ENCODE measurements at regions not wholly inside any gene's neighbourhood (a gene's known extent, or its start where the extent isn't known, plus 50 kb on each side); places are given as distances from the start of the nearest gene placed in this dataset.

DNA sequence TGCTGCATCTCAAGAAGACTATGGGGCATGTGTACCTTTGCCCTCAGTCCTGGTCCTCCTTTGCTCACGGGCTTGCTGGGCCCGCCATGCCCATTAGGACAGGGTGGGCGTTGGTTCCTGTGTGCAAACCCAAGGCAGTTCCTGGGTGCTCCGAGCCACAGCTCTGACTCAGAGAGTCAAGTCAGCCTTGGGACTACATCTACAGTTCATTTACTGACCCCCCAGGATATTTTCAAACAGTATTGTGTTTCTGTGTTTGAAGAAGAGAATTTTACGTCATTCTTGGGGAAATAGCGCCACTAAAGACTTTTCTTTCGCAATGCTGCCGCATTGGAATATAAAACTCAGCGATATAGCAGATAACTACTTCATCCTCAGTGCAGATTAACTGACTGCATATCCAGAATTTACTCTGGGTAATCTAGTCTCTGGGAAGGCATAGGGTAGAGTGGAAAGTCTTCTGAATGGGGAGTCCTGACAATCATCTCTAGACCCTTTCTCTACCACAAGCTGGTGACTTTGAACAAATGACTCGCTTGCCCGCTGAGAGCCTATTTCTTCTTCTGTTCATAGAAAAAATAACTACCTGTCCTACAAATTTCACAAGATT, 638.9 kb upstream of the FZD8 start:
- TF ChIP-seq YY1 (IDR thresholded peaks at IDR 0.05; ENCODE audit: insufficient read depth, insufficient read length), result no peak
- no peak for TF ChIP-seq SUZ12 (IDR thresholded peaks at IDR 0.05; ENCODE audit: extremely low read depth, insufficient read depth, insufficient read length)
- TF ChIP-seq ZNF274 (IDR thresholded peaks at IDR 0.05; ENCODE audit: low read depth, low read length), result no peak

All from NT2/D1 (cell line).